ENCODE measurements at regions not wholly inside any gene's neighbourhood (a gene's known extent, or its start where the extent isn't known, plus 50 kb on each side); places are given as distances from the start of the nearest gene placed in this dataset.

DNA sequence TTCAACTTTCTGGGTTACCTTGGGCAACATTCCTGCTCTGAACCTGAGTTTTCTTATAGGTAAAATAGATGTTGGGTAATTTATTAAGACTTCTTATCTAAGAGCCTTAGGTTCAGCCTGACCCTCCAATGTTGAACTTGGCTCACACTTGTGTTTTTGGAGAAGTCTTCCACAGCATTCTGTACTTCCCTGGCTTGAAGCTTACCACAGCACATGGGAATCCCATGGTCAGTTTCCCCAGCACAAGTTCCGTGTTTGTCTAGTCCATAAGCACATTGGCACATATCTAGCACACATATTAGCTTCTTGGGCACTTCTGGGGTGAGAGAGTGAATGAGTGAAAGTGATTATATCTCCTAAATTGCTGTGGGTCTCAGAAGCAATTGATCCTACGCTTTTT, 782.5 kb upstream of the HS6ST1 start:
- DNase-seq (ENCODE audit: low read depth in 2 of 2), result no peak

DNA sequence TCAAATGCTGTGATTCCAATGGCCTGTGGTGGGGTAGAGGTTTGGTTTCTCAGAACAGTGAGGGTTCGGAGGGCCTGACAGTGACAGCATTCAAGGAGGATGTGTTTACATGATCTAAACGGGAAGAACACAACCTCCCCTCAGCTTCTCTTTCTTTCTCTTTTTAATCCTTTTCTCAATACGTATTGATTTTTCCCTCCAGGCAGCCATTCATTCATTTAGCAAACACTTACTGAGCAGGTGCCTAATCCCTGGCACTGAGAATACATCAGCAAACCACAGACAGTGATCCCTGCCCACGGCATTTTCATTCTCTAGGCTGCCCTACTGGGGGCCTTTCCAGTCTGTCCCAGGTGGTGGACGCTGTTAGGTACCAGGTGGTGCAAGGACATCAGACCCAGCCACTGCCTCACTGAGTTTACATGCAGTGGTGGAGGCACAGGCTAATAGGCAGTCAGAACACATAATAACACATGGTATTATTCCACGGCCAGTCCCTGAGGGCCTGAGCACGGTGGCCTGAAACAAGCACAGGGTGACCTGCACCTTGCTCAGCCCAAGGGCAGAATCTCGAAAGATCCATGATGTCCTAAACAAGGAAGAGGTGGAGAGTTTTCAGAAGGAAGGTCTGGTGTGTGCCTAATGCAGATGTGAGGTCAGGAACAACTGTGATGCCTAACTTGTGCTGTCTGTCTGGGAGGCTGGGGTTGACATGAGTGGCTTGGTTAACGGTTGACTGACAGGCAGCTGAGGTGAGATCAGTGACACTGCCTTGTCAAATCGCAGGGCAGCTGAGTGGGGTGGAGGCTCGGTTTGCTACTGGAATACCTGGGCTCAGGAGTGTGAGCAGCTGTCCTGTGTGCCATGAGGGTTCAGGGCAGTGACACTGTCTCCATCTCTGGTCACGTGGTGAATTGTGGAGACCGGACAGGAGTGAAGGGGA, 785.5 kb upstream of the HS6ST1 start:
- no peak for DNase-seq (ENCODE audit: low read depth in 2 of 2)

DNA sequence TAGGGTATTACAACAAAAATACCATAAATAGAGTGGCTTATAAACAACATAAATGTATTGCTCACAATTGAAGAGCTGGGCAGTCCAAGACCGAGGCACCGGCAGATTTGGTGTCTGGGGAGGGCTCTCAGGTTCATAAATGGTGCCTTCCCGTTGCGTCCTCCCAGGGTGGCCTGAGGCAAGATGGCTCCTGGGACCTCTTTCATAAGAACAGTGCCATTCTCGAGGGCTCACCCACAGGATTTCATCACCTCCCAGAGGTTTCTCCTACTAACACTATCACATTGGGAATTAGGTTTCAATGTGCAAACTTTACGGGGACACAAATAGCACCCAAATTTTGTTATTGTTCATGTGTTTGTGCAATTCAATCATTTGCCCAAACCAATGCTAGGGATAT, 793.5 kb upstream of the HS6ST1 start:
- DNase-seq (ENCODE audit: low read depth in 2 of 2), result no peak

DNA sequence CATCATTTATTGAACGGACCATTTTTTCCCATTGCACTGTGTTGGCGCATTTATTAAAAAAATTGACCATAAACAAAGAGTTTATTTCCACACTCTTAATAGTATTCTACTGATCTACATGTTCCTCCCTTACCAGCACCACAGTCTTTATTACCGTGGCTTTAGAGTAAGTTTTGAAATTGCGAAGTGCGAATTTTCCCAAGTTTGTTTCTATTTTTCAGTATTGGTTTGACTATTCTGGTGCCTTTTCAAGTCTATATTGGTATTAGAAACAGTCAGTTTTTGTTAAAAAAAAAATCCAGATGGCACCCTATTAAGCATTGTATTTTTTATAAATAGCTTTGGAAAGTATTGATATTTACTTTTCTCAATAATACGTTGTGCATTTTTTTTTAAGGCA, 795.1 kb upstream of the HS6ST1 start:
- DNase-seq (ENCODE audit: low read depth in 2 of 2), result no peak

DNA sequence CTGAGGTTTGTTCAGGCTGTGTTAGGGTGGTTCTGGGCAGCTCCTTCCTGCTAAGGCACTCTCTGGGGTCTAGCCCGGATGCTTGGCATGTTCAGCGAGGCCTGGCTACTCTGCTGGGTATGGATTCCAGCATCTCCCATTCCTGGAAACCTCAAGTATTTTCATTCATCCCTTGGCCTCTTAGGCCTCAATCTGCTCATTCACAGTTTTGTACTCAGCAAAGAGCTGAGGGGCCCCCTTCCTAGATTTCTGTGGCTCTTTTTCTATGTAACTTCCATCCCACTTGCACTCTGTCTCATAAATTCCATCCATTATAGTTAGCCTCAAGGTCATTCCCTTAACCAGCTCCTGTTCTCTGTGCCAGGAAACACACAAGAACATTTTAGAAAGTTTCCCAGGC, 798.8 kb upstream of the HS6ST1 start:
- DNase-seq (ENCODE audit: low read depth in 2 of 2), result no peak

DNA sequence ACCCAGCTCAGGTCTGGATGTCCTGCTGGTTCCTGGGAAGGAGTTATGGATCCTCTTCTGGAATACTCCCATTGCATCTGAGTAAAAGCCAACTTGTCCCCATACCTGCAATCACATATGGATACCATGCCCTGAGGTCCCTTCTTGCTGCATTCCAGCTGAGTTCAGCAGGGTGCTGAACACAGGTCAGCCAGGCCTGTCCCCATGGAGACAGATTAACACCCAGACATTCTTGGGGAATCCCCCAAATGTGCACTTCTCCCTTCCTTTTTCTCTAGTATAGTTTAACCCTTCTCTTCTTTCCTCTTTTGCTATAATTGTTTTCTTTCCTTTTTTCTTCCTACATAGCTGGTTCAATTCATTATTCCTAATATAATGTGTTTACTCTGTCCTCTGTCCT, 799.6 kb upstream of the HS6ST1 start:
- no peak for DNase-seq (ENCODE audit: low read depth in 2 of 2)

DNA sequence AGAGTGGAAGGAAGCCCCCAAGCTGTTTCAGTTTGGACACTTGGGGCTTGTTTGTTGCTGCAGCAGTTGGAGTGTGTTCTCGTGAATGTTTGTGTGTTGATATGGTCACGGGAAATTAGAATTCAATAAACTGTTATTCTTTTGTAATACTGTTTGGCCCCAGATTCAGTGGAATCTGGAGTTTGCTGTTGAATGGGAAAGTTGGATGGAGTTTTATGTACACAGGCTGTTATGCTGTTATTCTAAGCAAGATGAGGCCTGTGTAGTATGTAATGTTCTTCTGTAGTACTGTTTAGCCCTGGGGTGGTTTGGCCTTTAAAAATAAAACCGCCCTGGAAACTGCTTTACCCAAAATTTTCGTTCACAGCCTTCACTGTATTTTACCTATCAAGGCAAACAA, 810.4 kb upstream of the HS6ST1 start:
- no peak for DNase-seq (ENCODE audit: low read depth in 2 of 2)

DNA sequence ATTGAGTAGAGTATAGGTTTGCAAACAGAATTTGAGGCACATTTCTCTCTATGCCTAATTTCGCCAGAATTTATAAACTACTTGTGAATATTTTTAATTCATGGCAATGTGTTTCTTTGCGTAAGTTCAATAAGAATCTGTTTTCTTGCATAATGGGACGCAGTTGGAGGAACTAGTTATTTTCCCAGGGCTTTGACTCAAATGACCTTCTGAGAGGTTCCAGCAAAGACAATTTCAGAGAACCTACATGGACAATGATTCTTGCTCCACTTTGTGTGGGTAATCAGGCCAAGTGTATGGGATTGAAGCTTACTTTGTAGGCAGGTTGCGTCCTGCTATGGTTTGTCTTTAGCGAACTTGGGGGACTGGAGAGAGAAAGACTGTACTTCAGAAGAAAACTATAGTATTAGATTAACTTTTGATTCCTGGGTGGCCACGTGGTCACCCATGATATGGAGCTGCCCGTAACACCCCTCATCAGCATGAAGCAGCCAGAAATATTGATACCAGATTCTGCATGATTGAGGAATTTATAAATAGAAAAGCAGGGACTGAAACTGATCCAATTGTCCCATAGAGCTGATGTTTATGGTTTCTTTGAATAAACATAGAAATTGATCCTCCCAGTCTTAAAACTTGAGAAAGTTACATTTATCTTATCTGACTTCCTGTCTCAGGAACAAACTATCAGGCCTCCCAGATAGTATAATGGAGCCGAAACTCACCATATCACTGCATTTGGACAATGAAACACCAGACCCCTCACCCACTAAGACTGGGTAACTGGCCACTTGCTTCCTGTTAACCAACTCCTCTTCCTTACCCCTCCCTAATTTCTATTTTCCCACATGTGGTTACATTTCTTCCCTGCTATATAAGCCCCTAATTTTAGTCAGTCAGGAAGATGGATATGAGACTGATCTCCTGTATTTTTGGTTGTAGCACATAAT, 815.3 kb upstream of the HS6ST1 start:
- no peak for DNase-seq (ENCODE audit: low read depth in 2 of 2)

DNA sequence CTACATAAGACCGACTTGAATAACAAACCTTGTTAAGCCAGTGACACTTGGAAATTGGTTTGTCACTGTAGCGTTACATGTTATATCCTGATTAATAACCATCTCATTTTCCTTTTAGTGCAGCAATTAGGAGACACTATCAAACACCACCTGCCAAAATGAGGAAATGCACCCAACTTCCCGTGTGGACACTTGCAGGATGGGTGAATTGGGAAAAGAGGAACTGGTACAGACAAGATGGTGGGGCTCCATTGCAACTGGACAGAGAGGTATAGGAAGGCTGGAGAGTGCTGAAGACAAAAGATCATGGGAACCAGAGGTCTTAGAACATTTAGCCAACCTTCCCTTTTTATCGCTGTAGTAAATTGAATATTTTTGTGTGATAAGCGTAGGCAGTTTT, 816.3 kb upstream of the HS6ST1 start:
- no peak for DNase-seq (ENCODE audit: low read depth in 2 of 2)

DNA sequence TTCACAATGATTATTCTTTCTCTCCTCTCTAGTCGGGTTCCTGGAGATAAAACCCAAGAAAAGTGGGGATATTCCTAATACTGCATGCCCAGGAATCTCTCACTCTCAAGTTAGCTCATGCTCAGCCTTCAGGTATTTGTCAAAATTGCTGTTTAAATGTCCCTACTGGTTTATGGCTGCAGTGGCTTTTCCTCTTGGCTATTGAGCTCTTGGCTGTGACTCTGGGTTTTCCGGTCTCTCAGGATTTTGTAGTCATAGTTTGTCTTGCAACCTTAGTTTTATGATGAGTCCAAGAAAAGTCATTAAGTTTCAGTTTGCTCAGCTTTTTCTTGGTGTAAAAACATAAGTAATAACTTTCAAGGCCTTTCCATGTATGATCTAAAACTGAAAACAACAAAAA, 820.7 kb upstream of the HS6ST1 start:
- no peak for DNase-seq (ENCODE audit: low read depth in 2 of 2)

DNA sequence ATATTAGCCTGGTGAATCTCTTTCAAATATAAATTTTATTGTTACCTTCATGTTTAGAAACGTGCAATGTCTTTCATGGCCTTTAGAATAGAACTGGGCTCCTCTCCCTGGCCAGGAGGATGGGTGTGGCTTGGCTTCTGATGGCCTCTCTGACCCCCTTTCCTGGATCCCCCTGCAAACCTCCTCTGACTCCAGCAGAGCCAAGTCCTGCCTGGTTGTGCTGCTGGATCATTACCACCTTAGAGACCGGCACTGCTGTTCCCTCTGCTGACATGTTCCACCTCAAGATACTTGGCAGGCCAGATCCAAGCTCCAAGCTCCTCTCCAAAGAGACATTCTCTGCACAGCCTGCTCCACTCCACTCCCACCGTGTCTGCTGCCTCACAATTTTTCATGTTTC, 823.8 kb upstream of the HS6ST1 start:
- DNase-seq (ENCODE audit: low read depth in 2 of 2), result no peak

DNA sequence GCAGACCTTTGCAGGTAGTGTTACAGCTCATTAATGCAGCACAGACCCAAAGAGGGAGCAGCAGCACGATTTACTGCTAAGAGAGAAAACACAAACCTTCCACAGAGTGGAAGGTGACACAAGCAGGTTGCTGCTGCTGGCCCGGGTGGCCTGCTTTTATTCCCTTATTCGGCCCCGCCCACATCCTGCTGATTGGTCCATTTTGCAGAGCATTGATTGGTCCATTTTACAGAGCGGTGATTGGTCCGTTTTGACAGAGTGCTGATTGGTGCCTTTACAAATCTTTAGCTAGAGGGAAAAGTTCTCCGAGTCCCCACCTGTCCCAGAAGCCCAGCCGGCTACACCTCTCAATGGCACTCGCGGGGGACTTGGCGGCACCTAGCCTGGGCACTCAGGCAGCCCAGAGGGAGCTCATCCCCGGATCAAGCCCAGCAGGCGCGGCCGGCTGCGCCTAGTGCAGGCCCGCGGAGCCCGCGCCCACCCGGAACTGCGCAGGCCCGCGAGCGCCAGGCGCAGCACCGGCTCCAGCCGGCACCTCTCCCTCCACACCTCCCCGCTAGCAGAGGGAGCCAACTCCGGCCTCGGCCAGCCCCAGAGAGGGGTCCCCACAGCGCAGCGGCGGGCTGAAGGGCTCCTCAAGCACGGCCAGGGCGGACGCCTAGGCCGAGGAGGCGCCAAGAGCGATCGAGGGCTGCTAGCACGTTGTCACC, 825.6 kb upstream of the HS6ST1 start:
- DNase-seq (ENCODE audit: low read depth in 2 of 2), result no peak

DNA sequence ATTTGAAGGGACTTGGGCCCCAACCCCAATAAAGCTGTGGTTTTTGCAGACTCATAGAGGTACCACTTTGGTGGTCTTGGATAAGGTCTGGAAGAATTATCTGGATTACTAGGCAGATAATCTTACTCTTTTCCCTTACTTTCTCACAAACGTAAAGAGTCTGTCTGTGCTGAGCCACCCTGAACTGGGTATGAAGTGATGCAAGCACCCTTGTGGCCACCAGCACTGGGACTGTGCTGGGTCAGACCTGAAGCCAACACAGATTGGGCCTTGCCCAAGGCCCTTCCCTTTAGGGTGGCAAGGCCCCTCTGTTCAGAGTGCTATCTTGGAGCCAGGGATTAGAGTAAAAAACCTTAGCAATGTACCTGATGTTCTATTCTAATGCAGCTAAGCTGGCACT, 827.0 kb upstream of the RAB6C start:
- no peak for DNase-seq (ENCODE audit: low read depth in 2 of 2)

DNA sequence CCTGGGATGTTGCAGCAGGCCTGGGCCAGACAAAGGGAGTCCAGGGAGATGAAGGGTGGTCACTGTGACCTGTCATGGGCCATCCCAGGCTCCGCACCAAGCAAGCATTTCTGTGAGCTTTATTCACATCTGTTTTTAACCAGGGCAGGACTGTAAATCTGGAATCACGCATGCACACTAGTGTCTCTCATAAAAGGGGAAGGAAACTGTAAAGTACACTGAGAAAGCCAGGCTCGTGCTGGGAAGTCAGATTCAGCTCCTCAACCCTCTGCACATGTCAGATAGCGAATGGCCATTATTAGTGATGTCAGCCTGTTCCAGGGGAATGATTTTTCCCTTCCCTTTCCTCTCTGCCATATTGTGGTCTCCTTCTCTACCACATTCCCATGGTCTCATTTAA, 818.6 kb upstream of the RAB6C start:
- DNase-seq (ENCODE audit: low read depth in 2 of 2), result no peak

DNA sequence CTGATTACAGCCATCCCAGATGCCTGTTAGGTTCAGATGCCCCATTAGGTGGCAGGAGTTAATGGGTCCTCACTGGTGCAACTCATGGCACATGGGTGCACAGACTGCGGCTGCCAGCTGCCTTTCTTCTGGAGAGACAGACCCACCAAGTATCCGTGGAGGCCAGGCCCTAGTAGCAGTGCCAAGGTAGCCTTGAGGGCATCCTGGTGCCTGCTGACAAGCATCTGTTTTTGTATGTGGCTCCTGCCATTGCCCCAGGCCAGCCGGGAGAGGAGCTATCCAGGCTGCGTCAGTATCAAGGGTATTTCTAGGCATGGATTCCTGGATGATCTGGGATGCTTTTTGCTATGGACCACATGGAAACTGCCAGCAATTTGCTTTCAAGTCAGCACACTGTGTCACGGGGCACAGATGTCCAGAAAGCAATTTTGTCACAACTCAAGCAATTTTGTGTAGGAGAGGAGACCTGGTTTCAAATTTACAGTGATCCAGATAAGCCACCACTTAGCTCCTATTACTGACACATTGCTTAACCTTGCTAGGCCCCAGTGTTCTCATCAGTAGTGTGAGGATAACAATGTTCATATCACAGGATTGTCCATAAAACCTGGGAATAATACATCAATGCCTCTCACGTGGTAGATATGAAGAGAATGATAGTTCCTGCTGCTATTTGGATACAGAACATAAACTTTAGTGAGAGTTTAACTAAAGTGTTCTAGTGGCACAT, 815.1 kb upstream of the RAB6C start:
- no peak for DNase-seq (ENCODE audit: low read depth in 2 of 2)

DNA sequence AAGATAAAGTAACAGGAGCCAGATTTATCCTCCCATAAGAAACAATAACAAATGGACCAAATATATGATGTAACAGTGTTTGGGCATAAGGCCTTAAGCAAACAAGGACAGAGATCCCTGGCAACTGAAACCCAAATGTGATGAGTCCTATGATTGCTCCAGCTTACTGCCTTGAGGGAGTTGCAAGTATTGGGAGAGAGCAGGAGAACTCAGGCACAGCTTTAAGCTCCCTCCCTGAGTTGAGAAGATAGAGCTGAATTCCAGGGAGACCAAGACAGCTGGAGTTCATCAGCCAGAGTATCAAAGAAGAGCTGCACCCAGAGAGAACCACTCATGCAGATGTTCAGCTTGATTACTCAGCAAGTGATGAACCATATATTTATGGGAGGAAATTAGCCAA, 814.5 kb upstream of the RAB6C start:
- no peak for DNase-seq (ENCODE audit: low read depth in 2 of 2)

DNA sequence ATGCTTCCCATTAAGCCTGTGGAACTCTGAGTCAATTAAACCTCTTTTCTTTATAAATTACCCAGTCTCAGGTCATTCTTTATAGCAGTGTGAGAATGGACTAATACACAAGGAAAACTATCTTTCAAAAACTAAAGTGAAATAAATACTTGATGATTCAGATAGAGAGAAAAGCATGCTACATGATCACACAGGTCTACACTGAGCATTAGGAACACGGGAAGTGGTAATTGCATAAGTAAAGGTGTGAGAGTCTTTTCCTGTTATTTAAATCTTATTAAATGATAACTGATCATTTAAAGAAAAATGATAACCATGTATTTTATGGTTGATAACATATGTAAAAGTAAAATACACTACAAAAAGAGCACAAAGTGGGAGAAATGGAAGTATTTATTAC, 812.0 kb upstream of the RAB6C start:
- DNase-seq (ENCODE audit: low read depth in 2 of 2), result no peak

DNA sequence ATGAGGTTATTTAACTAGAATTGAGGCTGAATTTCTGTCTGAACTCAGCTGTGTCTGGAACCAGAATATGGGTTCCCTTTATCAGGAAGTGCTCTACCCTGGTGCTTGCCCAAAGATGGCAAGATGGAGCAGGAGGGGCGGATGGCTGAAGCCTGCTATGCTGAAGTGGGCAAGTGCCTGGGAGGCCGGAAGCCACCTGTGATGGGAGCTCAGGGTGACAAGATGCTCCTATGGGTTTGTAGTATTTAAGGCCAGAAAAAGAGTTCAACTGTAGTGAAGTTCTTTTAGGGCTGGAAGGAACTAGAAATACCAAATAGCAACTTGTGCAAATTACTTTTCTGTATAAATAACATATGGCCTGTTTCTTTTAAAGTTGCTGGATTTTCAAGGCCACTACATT, 808.9 kb upstream of the RAB6C start:
- no peak for DNase-seq (ENCODE audit: low read depth in 2 of 2)

DNA sequence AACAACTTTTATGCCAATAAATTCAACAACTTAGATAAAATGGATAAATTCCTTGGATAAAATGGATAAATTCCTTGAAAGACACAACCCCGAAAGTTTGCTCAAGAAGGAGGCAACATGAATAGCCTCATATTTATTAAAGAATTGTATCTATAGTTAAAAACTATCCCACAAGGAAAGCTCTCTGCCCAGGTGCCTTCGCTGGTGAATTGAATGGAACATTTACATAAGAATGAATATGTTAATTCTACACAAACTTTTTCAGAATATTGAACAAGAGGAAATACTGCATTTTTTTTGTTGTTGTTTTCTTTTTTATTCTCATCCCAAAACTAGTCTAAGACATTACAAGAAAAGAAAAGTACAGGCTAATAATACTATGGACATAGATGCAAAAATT, 805.3 kb upstream of the RAB6C start:
- DNase-seq (ENCODE audit: low read depth in 2 of 2), result no peak

DNA sequence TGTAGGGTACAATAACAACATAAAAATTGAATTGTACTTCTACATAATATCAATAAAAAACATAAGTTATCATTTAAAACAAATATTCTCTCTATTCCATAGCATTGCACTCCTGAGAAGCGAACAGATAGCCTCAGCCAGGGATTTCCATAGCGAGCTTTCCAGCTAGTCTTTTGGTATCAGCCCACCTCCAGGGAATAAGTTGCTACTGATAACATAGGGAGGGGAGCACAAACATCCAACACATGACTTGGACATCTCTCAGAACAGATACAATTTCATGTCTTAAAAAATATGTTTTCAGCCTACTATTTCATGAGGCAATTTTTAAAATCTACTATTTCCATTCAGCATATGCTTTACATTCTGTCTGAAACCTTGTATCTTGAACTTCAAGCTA, 804.4 kb upstream of the RAB6C start:
- DNase-seq (ENCODE audit: low read depth in 2 of 2), result no peak

DNA sequence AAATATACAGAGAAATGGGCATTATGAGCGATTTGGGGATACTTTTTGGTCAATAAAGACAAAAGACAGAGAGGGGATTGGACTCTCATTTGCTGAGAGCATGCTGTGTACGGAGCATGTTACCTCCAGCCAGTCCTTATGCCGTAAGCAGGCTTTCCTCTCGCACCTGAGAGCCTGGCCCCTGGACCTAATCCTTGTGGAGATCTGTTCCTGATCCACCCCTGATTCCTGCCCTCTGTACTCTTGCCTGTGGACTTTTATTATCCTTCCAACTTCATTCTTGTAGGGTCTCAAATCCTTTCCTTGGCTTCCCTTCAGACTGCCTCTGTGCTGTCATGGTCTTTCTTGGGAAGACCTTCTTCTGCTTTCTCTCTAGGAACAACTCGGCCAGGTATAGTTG, 803.1 kb upstream of the RAB6C start:
- DNase-seq (ENCODE audit: low read depth in 2 of 2), result no peak
